ENCODE measurements at regions not wholly inside any gene's neighbourhood (a gene's known extent, or its start where the extent isn't known, plus 50 kb on each side); places are given as distances from the start of the nearest gene placed in this dataset.

DNA sequence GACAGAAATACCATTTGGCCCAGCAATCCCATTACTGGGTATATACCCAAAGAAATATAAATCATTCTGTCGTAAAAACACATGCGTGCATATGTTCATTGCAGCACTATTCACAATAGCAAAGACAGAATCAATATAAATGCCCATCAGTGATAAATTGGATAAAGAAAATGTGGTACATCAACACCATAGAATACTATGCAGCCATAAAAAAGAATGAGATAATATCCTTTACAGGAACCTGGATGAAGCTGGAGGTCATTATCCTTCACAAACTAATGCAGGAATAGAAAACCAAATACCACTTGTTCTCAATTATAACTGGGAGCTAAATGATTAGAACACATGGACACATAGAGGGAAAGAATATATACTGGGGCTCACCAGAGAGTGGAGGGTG is 109.6 kb upstream of the SLC35F3 start:
- TF ChIP-seq, protein P1, sequence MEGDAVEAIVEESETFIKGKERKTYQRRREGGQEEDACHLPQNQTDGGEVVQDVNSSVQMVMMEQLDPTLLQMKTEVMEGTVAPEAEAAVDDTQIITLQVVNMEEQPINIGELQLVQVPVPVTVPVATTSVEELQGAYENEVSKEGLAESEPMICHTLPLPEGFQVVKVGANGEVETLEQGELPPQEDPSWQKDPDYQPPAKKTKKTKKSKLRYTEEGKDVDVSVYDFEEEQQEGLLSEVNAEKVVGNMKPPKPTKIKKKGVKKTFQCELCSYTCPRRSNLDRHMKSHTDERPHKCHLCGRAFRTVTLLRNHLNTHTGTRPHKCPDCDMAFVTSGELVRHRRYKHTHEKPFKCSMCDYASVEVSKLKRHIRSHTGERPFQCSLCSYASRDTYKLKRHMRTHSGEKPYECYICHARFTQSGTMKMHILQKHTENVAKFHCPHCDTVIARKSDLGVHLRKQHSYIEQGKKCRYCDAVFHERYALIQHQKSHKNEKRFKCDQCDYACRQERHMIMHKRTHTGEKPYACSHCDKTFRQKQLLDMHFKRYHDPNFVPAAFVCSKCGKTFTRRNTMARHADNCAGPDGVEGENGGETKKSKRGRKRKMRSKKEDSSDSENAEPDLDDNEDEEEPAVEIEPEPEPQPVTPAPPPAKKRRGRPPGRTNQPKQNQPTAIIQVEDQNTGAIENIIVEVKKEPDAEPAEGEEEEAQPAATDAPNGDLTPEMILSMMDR (IDR thresholded peaks at IDR 0.05) = no peak
- TF ChIP-seq EZH2 (IDR thresholded peaks at IDR 0.05) (no peak), EZH2phosphoT487 (IDR thresholded peaks at IDR 0.05) (no peak)

All from neural progenitor cell (in vitro differentiated cells).